IMR-90 (cell line): ENCODE measurements at regions not wholly inside any gene's neighbourhood (a gene's known extent, or its start where the extent isn't known, plus 50 kb on each side); places are given as distances from the start of the nearest gene placed in this dataset.

Source experiments
- BHLHE40 ChIP-seq: fragments of 150-350 bp; IDR thresholded peaks from 2 replicates; pipeline ENCODE4 v1.6.1; 2016; ENCODE audit warnings: mild to moderate bottlenecking, low read depth, low read length
- CEBPB ChIP-seq: IDR thresholded peaks from 2 replicates; pipeline ENCODE4 v1.6.1; 2012; ENCODE audit warnings: low read depth, low read length, improper control_type of control experiment
- CHD1 ChIP-seq: IDR thresholded peaks from 2 replicates; pipeline ENCODE4 v1.6.1; 2012; ENCODE audit warnings: low read depth, low read length, improper control_type of control experiment
- FOS ChIP-seq: fragments of 150-350 bp; IDR thresholded peaks from 2 replicates; pipeline ENCODE4 v1.6.1; 2016; ENCODE audit warnings: low read depth, low read length
- MAFK ChIP-seq: IDR thresholded peaks from 2 replicates; pipeline ENCODE4 v1.6.1; 2012; ENCODE audit warnings: low read depth, low read length, improper control_type of control experiment
- MAZ ChIP-seq: IDR thresholded peaks from 2 replicates; pipeline ENCODE4 v1.6.1; 2012; ENCODE audit warnings: low read depth, mild to moderate bottlenecking, low read length, improper control_type of control experiment, moderate library complexity, borderline replicate concordance
- POLR2A ChIP-seq: IDR thresholded peaks from 2 replicates; pipeline ENCODE4 v1.6.1; 2012; ENCODE audit warnings: mild to moderate bottlenecking, low read depth, low read length
- RAD21 ChIP-seq: IDR thresholded peaks from 2 replicates; pipeline ENCODE4 v1.6.1; 2012; ENCODE audit warnings: low read length, improper control_type of control experiment
- RFX5 ChIP-seq: IDR thresholded peaks from 2 replicates; pipeline ENCODE4 v1.8.0; 2012; ENCODE audit warnings: low read depth, mild to moderate bottlenecking, low read length, moderate library complexity
- SMC3 ChIP-seq: fragments of 150-350 bp; IDR thresholded peaks from 2 replicates; pipeline ENCODE4 v1.6.1; 2016; ENCODE audit warnings: low read depth, mild to moderate bottlenecking, antibody characterized with exemption, low read length, moderate library complexity
- TF ChIP-seq, protein P1 (sequence below): conservative IDR thresholded peaks from 2 replicates; pipeline ENCODE4 v1.5.1; 2012; ENCODE audit warnings: mild to moderate bottlenecking, low read depth, low read length, improper control_type of control experiment
- TF ChIP-seq, protein P2 (sequence below): fragments of 150-350 bp; IDR thresholded peaks from 2 replicates; pipeline ENCODE4 v1.6.1; 2017; ENCODE audit warnings: mild to moderate bottlenecking, antibody characterized with exemption, low read length, low read depth
- TF ChIP-seq, protein P3 (sequence below): fragments of 150-350 bp; IDR thresholded peaks from 2 replicates; pipeline ENCODE4 v1.6.1; 2016; ENCODE audit warnings: low read depth, mild to moderate bottlenecking, low read length, moderate library complexity, borderline replicate concordance

DNA sequence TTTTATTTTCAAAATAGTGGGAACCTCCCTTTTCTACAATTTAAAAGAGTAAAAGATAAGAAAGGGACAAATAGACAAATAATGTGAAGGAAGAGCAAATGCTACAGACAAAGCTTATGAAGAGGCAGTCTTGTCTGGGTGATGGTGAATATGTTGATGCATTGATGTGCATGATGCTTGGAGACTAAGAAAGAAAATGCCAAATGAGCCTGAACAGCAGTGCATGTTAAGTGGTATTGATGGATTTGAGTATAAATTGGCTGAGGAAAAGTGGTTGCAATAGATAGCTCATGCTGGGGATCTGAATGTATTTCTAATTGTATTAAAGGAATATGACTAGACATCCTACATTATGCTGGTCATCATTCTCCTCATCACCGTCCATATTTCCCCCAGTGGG is 268.6 kb upstream of the ANO5 start:
- TF ChIP-seq, protein P1, sequence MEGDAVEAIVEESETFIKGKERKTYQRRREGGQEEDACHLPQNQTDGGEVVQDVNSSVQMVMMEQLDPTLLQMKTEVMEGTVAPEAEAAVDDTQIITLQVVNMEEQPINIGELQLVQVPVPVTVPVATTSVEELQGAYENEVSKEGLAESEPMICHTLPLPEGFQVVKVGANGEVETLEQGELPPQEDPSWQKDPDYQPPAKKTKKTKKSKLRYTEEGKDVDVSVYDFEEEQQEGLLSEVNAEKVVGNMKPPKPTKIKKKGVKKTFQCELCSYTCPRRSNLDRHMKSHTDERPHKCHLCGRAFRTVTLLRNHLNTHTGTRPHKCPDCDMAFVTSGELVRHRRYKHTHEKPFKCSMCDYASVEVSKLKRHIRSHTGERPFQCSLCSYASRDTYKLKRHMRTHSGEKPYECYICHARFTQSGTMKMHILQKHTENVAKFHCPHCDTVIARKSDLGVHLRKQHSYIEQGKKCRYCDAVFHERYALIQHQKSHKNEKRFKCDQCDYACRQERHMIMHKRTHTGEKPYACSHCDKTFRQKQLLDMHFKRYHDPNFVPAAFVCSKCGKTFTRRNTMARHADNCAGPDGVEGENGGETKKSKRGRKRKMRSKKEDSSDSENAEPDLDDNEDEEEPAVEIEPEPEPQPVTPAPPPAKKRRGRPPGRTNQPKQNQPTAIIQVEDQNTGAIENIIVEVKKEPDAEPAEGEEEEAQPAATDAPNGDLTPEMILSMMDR: no peak
- TF ChIP-seq CHD1: no peak
- TF ChIP-seq POLR2A: no peak
- TF ChIP-seq SMC3: no peak
- no peak for TF ChIP-seq CEBPB
- no peak for TF ChIP-seq RAD21
- no peak for TF ChIP-seq RFX5
- no peak for TF ChIP-seq MAZ
- TF ChIP-seq BHLHE40: no peak
- no peak for TF ChIP-seq MAFK
- TF ChIP-seq FOS: no peak
- TF ChIP-seq, protein P2, sequence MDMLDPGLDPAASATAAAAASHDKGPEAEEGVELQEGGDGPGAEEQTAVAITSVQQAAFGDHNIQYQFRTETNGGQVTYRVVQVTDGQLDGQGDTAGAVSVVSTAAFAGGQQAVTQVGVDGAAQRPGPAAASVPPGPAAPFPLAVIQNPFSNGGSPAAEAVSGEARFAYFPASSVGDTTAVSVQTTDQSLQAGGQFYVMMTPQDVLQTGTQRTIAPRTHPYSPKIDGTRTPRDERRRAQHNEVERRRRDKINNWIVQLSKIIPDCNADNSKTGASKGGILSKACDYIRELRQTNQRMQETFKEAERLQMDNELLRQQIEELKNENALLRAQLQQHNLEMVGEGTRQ: no peak
- TF ChIP-seq, protein P3, sequence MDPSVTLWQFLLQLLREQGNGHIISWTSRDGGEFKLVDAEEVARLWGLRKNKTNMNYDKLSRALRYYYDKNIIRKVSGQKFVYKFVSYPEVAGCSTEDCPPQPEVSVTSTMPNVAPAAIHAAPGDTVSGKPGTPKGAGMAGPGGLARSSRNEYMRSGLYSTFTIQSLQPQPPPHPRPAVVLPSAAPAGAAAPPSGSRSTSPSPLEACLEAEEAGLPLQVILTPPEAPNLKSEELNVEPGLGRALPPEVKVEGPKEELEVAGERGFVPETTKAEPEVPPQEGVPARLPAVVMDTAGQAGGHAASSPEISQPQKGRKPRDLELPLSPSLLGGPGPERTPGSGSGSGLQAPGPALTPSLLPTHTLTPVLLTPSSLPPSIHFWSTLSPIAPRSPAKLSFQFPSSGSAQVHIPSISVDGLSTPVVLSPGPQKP: no peak
